Astrocyte (in vitro differentiated cells and primary cell): ENCODE measurements at regions not wholly inside any gene's neighbourhood (a gene's known extent, or its start where the extent isn't known, plus 50 kb on each side); places are given as distances from the start of the nearest gene placed in this dataset.

ENCODE experiments used
- EZH2 ChIP-seq: IDR thresholded peaks from 2 replicates; pipeline ENCODE4 v1.6.1; 2012; ENCODE audit warnings: mild to moderate bottlenecking, low read length, inconsistent platforms; ENCODE audit not compliant: insufficient read depth
- TF ChIP-seq, protein P1 (sequence below): IDR thresholded peaks from 2 replicates; pipeline ENCODE4 v1.5.1; 2011; ENCODE audit warnings: low read depth, mild to moderate bottlenecking, inconsistent platforms, low read length, moderate library complexity; ENCODE audit not compliant: insufficient read depth

DNA sequence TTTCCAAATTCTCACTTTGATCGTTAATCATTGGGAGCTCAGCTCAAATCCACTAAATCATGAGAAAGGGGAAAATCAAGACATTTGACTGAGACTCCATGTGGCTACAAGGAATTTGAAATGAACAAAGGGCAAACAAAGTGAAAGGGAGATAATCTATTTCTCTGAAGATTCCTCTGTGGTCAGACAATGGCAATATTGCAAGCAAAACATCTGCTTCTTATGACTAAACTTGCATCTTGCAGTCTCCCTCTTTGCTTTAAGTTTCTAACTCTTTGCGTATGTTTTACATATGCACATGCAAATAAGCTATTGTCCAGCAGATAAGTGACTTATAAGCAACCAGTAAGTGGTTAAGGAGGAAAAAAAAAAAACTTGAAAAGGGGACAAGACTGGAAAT lies 299.1 kb upstream of the NXPH2 start:
- TF ChIP-seq, protein P1, sequence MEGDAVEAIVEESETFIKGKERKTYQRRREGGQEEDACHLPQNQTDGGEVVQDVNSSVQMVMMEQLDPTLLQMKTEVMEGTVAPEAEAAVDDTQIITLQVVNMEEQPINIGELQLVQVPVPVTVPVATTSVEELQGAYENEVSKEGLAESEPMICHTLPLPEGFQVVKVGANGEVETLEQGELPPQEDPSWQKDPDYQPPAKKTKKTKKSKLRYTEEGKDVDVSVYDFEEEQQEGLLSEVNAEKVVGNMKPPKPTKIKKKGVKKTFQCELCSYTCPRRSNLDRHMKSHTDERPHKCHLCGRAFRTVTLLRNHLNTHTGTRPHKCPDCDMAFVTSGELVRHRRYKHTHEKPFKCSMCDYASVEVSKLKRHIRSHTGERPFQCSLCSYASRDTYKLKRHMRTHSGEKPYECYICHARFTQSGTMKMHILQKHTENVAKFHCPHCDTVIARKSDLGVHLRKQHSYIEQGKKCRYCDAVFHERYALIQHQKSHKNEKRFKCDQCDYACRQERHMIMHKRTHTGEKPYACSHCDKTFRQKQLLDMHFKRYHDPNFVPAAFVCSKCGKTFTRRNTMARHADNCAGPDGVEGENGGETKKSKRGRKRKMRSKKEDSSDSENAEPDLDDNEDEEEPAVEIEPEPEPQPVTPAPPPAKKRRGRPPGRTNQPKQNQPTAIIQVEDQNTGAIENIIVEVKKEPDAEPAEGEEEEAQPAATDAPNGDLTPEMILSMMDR, result no peak
- TF ChIP-seq EZH2, result no peak
